ENCODE measurements at regions not wholly inside any gene's neighbourhood (a gene's known extent, or its start where the extent isn't known, plus 50 kb on each side); places are given as distances from the start of the nearest gene placed in this dataset.

- TF ChIP-seq CTCF (IDR thresholded peaks at IDR 0.05), result no peak
- Mint-ChIP-seq H3K9me3 (no peaks in the 10 kb centered on the region), H3K27me3 (no peaks in the 10 kb centered on the region), H3K4me3 (no peak overlapping the region), H3K4me1 (ENCODE audit: low read depth) (no peaks in the 10 kb centered on the region), H3K27ac (no peak overlapping the region), H3K36me3 (ENCODE audit: low read depth) (no peaks in the 10 kb centered on the region)
- H3K4me3 ChIP-seq (ENCODE audit: low read length), result no peak overlapping the region
- H3K36me3 ChIP-seq (ENCODE audit: insufficient read depth, low read length), result no peaks in the 10 kb centered on the region
- intact Hi-C loops (cut with DNase I, micrococcal nuclease), result loop anchor here in 1 of 2 experiments (10.0 kb wide), 1 partner anchor 1565 kb away; no protein-coding TSS in a partner anchor
- ATAC-seq (ENCODE audit: poor library complexity), result no peak
- no peaks in the 10 kb centered on the region for H3K4me1 ChIP-seq (ENCODE audit: insufficient read depth, low read length)
- no peak overlapping the region for H3K27ac ChIP-seq (ENCODE audit: low read depth in 1 of 2, low read length in 2 of 2)
- no peaks in the 10 kb centered on the region for H3K27me3 ChIP-seq (ENCODE audit: control insufficient read depth in 1 of 2, insufficient read depth in 2 of 2, low read length in 2 of 2)
- ChIA-PET CTCF (no interaction called here), POLR2A (no interaction called here)
- H3K9me3 ChIP-seq (ENCODE audit: control insufficient read depth in 1 of 2, insufficient read depth in 1 of 2, low read length in 2 of 2), result no peaks in the 10 kb centered on the region
- no peak for DNase-seq
Measured at GRCh38 chr9:75529463-75529862, 361.0 kb upstream of the PCSK5 start.

GRCh38 chr9:75531588-75531987, 358.9 kb upstream of the PCSK5 start:
- intact Hi-C loops (cut with DNase I, micrococcal nuclease), result no loop called here

GRCh38 chr9:75532233-75533050, 358.0 kb upstream of the PCSK5 start:
- no peak overlapping the region for H3K4me3 Mint-ChIP-seq
- no peaks in the 10 kb centered on the region for H3K4me1 ChIP-seq (ENCODE audit: insufficient read depth, low read length)
- DNase-seq (no peak), ATAC-seq (ENCODE audit: poor library complexity) (no peak)
- CTCF ChIA-PET, result no interaction called here
- intact Hi-C loops (cut with DNase I, micrococcal nuclease), result no loop called here
- H3K9me3 ChIP-seq (ENCODE audit: control insufficient read depth in 1 of 2, insufficient read depth in 1 of 2, low read length in 2 of 2), result no peaks in the 10 kb centered on the region
- no peaks in the 10 kb centered on the region for H3K9me3 Mint-ChIP-seq
- H3K4me3 ChIP-seq (ENCODE audit: low read length), result no peak overlapping the region
- H3K27ac ChIP-seq (ENCODE audit: low read depth in 1 of 2, low read length in 2 of 2), result no peak overlapping the region
- no peak overlapping the region for H3K27ac Mint-ChIP-seq
- POLR2A ChIA-PET, result no interaction called here
- TF ChIP-seq CTCF (IDR thresholded peaks at IDR 0.05), result no peak
- H3K36me3 Mint-ChIP-seq (ENCODE audit: low read depth), result no peaks in the 10 kb centered on the region
- H3K27me3 ChIP-seq (ENCODE audit: control insufficient read depth in 1 of 2, insufficient read depth in 2 of 2, low read length in 2 of 2), result no peaks in the 10 kb centered on the region
- H3K27me3 Mint-ChIP-seq, result no peaks in the 10 kb centered on the region
- no peaks in the 10 kb centered on the region for H3K4me1 Mint-ChIP-seq (ENCODE audit: low read depth)
- no peaks in the 10 kb centered on the region for H3K36me3 ChIP-seq (ENCODE audit: insufficient read depth, low read length)

More at GRCh38 chr9:75531588-75531987, 358.9 kb upstream of the PCSK5 start:
- Histone ChIP-seq H3K27me3 (ENCODE audit: control insufficient read depth in 1 of 2, insufficient read depth in 2 of 2, low read length in 2 of 2) (no peaks in the 10 kb centered on the region), H3K9me3 (ENCODE audit: control insufficient read depth in 1 of 2, insufficient read depth in 1 of 2, low read length in 2 of 2) (no peaks in the 10 kb centered on the region), H3K27ac (ENCODE audit: low read depth in 1 of 2, low read length in 2 of 2) (no peak overlapping the region), H3K4me1 (ENCODE audit: insufficient read depth, low read length) (no peaks in the 10 kb centered on the region), H3K4me3 (ENCODE audit: low read length) (no peak overlapping the region), H3K36me3 (ENCODE audit: insufficient read depth, low read length) (no peaks in the 10 kb centered on the region)
- H3K36me3 Mint-ChIP-seq (ENCODE audit: low read depth), result no peaks in the 10 kb centered on the region
- no peak overlapping the region for H3K4me3 Mint-ChIP-seq
- ChIA-PET POLR2A (no interaction called here), CTCF (no interaction called here)
- DNase-seq (no peak), ATAC-seq (ENCODE audit: poor library complexity) (no peak)
- H3K4me1 Mint-ChIP-seq (ENCODE audit: low read depth), result no peaks in the 10 kb centered on the region
- H3K9me3 Mint-ChIP-seq, result no peaks in the 10 kb centered on the region
- no peak for TF ChIP-seq CTCF (IDR thresholded peaks at IDR 0.05)
- H3K27me3 Mint-ChIP-seq, result no peaks in the 10 kb centered on the region
- no peak overlapping the region for H3K27ac Mint-ChIP-seq

All from CD4-positive, alpha-beta T cell (primary cell).